Transverse colon (tissue), 4 donors: ENCODE measurements at regions not wholly inside any gene's neighbourhood (a gene's known extent, or its start where the extent isn't known, plus 50 kb on each side); places are given as distances from the start of the nearest gene placed in this dataset.

ENCODE experiments used
- DNase-seq: peaks from one replicate; pipeline ENCODE4 v3.0.0-alpha.2; 2019
- H3K27ac ChIP-seq, 4 donors: fragments of 200-600 bp; sonication (generic); 2 replicates each; pipeline ENCODE4 v1.5.1; 2016 to 2018; ENCODE audit warnings: inconsistent platforms in 4 of 4
- H3K27me3 ChIP-seq: fragments of 200-600 bp; sonication (generic); 2 replicates; pipeline ENCODE4 v1.5.1; 2017; ENCODE audit warnings: inconsistent platforms
- H3K36me3 ChIP-seq, 4 donors: fragments of 200-600 bp; sonication (generic); 2 replicates each; pipeline ENCODE4 v1.5.1; 2017 to 2019; ENCODE audit warnings: inconsistent platforms in 4 of 4
- H3K4me1 ChIP-seq, 4 donors: fragments of 200-600 bp; sonication (generic); 2 replicates each; pipeline ENCODE4 v1.5.1; 2017 to 2020; ENCODE audit warnings: inconsistent platforms in 4 of 4
- H3K4me3 ChIP-seq, 4 donors: fragments of 200-600 bp; sonication (generic); 1 replicate in 1 of 4; 2 replicates in 3 of 4; pipeline versions ENCODE4 v1.5.1 to v1.6.1; 2017 to 2019; ENCODE audit warnings: inconsistent platforms in 4 of 4
- H3K9me3 ChIP-seq, 2 donors: fragments of 200-600 bp; sonication (generic); 2 replicates each; pipeline ENCODE4 v1.5.1; 2017 to 2019; ENCODE audit warnings: inconsistent platforms in 2 of 2
- EP300 ChIP-seq: sonication (generic); formaldehyde crosslinking; IDR thresholded peaks from one replicate; pipeline ENCODE4 v1.6.1; 2017; ENCODE audit warnings: antibody characterized with exemption, low read depth
- POLR2A ChIP-seq: fragments of 450-650 bp; IDR thresholded peaks from one replicate; pipeline ENCODE4 v1.6.1; 2016; ENCODE audit warnings: antibody characterized with exemption, mild to moderate bottlenecking, moderate library complexity
- POLR2AphosphoS5 ChIP-seq, 3 donors: sonication (generic); formaldehyde crosslinking; IDR thresholded peaks; one replicate each; pipeline ENCODE4 v1.6.1; 2016; ENCODE audit warnings: antibody characterized with exemption in 3 of 3
- WGBS, 2 donors: methylation state at CpG; one replicate each; pipeline ENCODE4 v1.1.5; 2018; ENCODE audit warnings: low coverage in 1 of 2; 5-methylcytosine and 5-hydroxymethylcytosine counted together
- in situ Hi-C, 4 donors: fragments of 200-750 bp; cut with MboI; loops; one replicate each; pipeline versions ENCODE4 v1.15.0 to v1.15.1; 2017; ENCODE audit warnings: low sequenced_read_pairs in 3 of 4, low pct_ligation_motif_present in 1 of 4, low pct_unique_long_range_greater_than_20kb in 1 of 4
- intact Hi-C: fragments of 100-400 bp; cut with DNase I; formaldehyde crosslinking; loops from one replicate; pipeline ENCODE4 v1.15.1; 2023; ENCODE audit warnings: low total_unique reads
- TF ChIP-seq, protein P1 (sequence below), 5 experiments: fragments of 200-600 bp in 3 of 5; fragments of 450-650 bp in 2 of 5; sonication (generic) in 3 of 5; IDR thresholded peaks; 1 replicate in 2 of 5; 2 replicates in 3 of 5; pipeline ENCODE4 v1.5.1; 2016 to 2017; ENCODE audit warnings: antibody characterized with exemption in 5 of 5, inconsistent platforms in 3 of 5, mild to moderate bottlenecking in 2 of 5, moderate library complexity in 1 of 5

DNA sequence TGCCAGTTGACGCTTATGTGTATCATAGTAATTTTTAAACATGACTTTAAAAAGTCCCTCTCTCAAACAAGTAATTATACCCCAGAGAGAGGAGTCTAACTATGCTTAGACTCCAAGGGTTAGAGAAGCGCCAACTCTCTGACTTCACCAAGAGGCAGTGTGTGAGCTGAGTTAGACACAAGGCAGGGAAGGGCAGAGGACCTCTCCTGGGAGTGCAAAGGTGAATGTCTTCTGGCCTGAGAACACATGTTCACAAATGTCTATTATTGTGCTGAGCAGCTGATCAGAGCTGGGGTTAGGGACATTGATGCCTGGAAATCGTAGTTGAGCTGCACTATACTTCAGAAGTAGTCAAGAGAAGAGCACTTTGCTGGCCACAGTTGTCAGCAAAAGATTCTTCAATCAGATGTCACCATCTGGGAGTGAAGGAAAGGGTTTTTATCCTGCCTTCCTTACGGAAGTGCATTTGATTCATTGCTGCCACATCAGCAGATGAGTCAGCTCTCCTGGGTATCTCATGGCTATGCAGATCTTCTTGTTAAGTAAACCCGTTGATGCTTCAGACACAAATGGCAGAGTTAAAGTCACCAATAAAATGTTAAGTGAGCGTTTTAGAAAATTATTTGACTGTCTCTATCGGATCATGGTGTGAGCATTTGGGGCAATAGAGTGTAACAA is 283.2 kb upstream of the ARGLU1 start:
- Histone ChIP-seq H3K4me3 (no peak overlapping the region), H3K36me3 (no peaks in the 10 kb centered on the region), H3K27me3 (no peaks in the 10 kb centered on the region), H3K27ac (no peak overlapping the region), H3K4me1 (no peaks in the 10 kb centered on the region), H3K9me3 (no peaks in the 10 kb centered on the region)
- in situ Hi-C loops (no loop called here), intact Hi-C loops (no loop called here)
- no peak for DNase-seq
- TF ChIP-seq POLR2A, result no peak
- TF ChIP-seq POLR2AphosphoS5 (IDR thresholded peaks at IDR 0.05), result no peak
- TF ChIP-seq, protein P1, sequence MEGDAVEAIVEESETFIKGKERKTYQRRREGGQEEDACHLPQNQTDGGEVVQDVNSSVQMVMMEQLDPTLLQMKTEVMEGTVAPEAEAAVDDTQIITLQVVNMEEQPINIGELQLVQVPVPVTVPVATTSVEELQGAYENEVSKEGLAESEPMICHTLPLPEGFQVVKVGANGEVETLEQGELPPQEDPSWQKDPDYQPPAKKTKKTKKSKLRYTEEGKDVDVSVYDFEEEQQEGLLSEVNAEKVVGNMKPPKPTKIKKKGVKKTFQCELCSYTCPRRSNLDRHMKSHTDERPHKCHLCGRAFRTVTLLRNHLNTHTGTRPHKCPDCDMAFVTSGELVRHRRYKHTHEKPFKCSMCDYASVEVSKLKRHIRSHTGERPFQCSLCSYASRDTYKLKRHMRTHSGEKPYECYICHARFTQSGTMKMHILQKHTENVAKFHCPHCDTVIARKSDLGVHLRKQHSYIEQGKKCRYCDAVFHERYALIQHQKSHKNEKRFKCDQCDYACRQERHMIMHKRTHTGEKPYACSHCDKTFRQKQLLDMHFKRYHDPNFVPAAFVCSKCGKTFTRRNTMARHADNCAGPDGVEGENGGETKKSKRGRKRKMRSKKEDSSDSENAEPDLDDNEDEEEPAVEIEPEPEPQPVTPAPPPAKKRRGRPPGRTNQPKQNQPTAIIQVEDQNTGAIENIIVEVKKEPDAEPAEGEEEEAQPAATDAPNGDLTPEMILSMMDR (IDR thresholded peaks at IDR 0.05), result no peak
- no peak for TF ChIP-seq EP300
- WGBS, 2 donors, result 79 to 86% methylated on average over 6 to 7 of the region's 7 CpGs

DNA sequence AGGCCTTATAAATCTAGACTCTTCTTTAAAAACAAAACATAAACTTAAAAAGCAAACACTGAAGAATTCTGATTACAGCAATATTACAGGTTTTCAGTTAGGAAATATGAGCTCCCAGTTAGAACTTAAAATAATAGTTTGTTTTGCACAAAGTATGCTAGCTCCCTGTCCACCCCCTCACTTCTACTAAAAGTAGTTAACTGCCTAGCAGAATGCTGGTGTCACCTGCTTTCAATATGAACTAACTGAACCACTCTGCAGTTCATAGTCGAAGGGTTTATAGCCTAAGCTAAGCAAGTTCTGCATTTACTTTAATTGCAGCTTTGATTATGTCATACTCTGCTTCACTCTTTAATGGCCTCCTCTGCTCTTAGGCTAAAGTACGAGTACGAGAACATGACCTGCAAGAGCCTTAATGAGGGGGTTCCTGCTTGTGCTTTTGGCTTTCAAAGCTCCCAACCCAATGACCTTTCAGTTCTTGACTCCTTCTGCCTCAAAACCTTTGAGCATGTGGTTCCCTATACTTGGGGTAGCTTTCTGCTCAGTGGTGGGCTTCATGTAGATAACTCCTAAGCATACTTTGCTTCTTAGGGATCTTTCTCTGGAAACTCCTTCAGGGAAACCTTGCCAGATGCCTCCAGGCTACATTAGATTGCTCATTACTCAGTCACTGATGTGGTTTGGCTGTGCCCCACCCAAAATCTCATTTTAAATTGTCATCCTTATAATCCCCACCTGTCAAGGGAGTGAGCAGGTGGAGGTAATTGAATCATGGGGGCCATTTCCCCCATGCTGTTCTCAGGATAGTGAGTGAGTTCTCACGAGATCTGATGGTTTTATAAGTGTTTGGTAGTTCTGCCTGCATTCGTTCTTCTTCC is 278.9 kb upstream of the ARGLU1 start:
- Histone ChIP-seq H3K36me3 (no peaks in the 10 kb centered on the region), H3K27ac (no peak overlapping the region), H3K4me3 (no peak overlapping the region), H3K9me3 (no peaks in the 10 kb centered on the region), H3K27me3 (no peaks in the 10 kb centered on the region), H3K4me1 (no peaks in the 10 kb centered on the region)
- no peak for TF ChIP-seq EP300
- TF ChIP-seq, protein P1 (IDR thresholded peaks at IDR 0.05), result no peak
- TF ChIP-seq POLR2AphosphoS5 (IDR thresholded peaks at IDR 0.05), result no peak
- no peak for TF ChIP-seq POLR2A
- 42 to 55% methylated on average over 3 to 5 of the region's 5 CpGs for WGBS, 2 donors
- intact Hi-C loops, result no loop called here
- in situ Hi-C loops, result no loop called here
- DNase-seq, result no peak

DNA sequence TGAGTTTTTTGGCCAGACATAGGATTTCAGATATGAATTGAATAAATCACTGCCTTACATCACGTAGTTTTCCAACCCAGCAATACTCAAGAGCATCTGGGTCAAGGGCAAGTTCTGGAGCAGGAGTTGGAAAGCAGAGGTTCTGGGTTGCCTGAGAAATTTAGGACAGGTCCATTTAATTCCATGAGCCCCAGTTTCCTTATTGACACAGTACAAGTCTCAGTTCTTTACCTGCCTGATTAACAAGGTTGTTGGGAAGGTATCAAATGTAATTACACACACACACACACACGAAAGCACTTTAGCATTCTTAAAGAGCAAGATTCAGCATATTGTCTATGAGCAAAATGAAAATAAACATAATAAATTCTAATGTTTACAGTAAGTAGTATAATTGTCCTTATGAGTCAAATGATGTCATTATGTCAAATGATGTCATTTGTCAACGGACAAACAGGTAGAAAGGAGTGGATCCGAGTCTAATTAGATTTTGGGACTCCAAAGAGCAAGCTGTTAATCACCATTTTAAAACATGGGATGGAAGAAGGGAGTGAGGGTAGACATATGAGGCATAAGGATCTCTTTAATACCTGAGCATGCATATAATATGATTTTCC is 268.4 kb upstream of the ARGLU1 start:
- intact Hi-C loops (no loop called here), in situ Hi-C loops (no loop called here)
- no peak overlapping the region for H3K4me3 ChIP-seq
- H3K9me3 ChIP-seq, result no peaks in the 10 kb centered on the region
- H3K4me1 ChIP-seq, result no peaks in the 10 kb centered on the region
- H3K27me3 ChIP-seq, result no peaks in the 10 kb centered on the region
- no peak overlapping the region for H3K27ac ChIP-seq
- 41 to 45% methylated on average over 4 of the region's 4 CpGs for WGBS, 2 donors
- TF ChIP-seq EP300, result no peak
- no peak for TF ChIP-seq POLR2AphosphoS5 (IDR thresholded peaks at IDR 0.05)
- TF ChIP-seq, protein P1 (IDR thresholded peaks at IDR 0.05), result no peak
- no peak for TF ChIP-seq POLR2A
- no peak for DNase-seq
- H3K36me3 ChIP-seq, result no peaks in the 10 kb centered on the region

DNA sequence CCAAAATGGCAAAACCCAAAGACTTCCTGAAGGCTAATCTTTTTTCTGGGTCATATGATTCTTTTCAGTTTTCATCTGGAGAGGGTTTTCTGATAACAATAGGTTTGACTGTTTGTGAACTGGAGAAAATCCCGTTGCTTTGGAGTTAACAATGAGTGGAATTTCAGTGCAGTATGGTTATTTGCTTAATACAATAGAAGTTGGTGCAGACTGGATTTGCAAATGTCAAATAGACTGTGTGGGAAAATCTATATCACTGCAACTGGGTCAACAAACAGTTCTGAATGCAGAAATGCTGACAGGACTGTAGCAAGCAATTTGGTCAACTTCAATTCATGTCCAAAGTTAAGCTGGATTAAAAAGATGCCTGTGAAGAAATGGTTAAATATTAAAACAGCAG is 267.5 kb upstream of the ARGLU1 start:
- no peaks in the 10 kb centered on the region for H3K27me3 ChIP-seq
- H3K27ac ChIP-seq, result no peak overlapping the region
- no peaks in the 10 kb centered on the region for H3K4me1 ChIP-seq
- TF ChIP-seq, protein P1 (IDR thresholded peaks at IDR 0.05), result no peak
- TF ChIP-seq POLR2AphosphoS5 (IDR thresholded peaks at IDR 0.05) (no peak), EP300 (no peak), POLR2A (no peak)
- no peak overlapping the region for H3K4me3 ChIP-seq
- in situ Hi-C loops (no loop called here), intact Hi-C loops (no loop called here)
- no peak for DNase-seq
- H3K36me3 ChIP-seq, result no peaks in the 10 kb centered on the region
- 32 to 40% methylated on average over 1 of the region's 1 CpG for whole genome bisulfite sequencing, 2 donors
- H3K9me3 ChIP-seq, result no peaks in the 10 kb centered on the region
